Mucosa of rectum (tissue), 2 donors: ENCODE measurements at regions not wholly inside any gene's neighbourhood (a gene's known extent, or its start where the extent isn't known, plus 50 kb on each side); places are given as distances from the start of the nearest gene placed in this dataset.
"Not testable (repeated sequence)": the region's sequence is repeated elsewhere in the genome, so short reads cannot be mapped to it uniquely, and the experiment has no call there.

Source experiments
- H3K27ac ChIP-seq, 2 donors: one replicate each; pipeline ENCODE4 v1.7.0; 2013; ENCODE audit warnings: inconsistent platforms in 2 of 2, low read depth in 2 of 2, low read length in 2 of 2
- H3K27me3 ChIP-seq, 2 donors: one replicate each; pipeline ENCODE4 v1.7.0; 2013; ENCODE audit warnings: low read length in 2 of 2; ENCODE audit not compliant: control insufficient read depth in 2 of 2, insufficient read depth in 2 of 2
- H3K36me3 ChIP-seq, 2 donors: one replicate each; pipeline ENCODE4 v1.7.0; 2013; ENCODE audit warnings: low read length in 2 of 2; ENCODE audit not compliant: control insufficient read depth in 2 of 2, insufficient read depth in 2 of 2
- H3K4me1 ChIP-seq, 2 donors: one replicate each; pipeline ENCODE4 v1.7.0; 2013; ENCODE audit warnings: low read length in 2 of 2, mild to moderate bottlenecking in 1 of 2; ENCODE audit not compliant: control insufficient read depth in 2 of 2, insufficient read depth in 2 of 2
- H3K4me3 ChIP-seq, 2 donors: one replicate each; pipeline ENCODE4 v1.7.0; 2013; ENCODE audit warnings: low read length in 2 of 2
- H3K9ac ChIP-seq, 2 donors: one replicate each; pipeline ENCODE4 v1.7.0; 2013; ENCODE audit warnings: low read length in 2 of 2, low read depth in 1 of 2, mild to moderate bottlenecking in 1 of 2
- H3K9me3 ChIP-seq, 2 donors: one replicate each; pipeline ENCODE4 v1.7.0; 2013; ENCODE audit warnings: low read length in 2 of 2; ENCODE audit not compliant: control insufficient read depth in 2 of 2
- donor health status: healthy.
- donor health status: Normal muscosa, but diverticular disease.

GRCh38 chr10:53490553-53490952, 718.0 kb upstream of the MBL2 start:
- no peak overlapping the region for H3K9ac ChIP-seq
- H3K4me1 ChIP-seq: no peaks in the 10 kb centered on the region
- H3K36me3 ChIP-seq: no peaks in the 10 kb centered on the region
- no peak overlapping the region for H3K27ac ChIP-seq
- H3K9me3 ChIP-seq: no peaks in the 10 kb centered on the region
- no peak overlapping the region for H3K4me3 ChIP-seq
- H3K27me3 ChIP-seq: no peaks in the 10 kb centered on the region

- Histone ChIP-seq H3K27me3 (no peaks in the 10 kb centered on the region), H3K9me3 (no peaks in the 10 kb centered on the region), H3K4me3 (no peak overlapping the region), H3K27ac (no peak overlapping the region), H3K36me3 (no peaks in the 10 kb centered on the region), H3K4me1 (no peaks in the 10 kb centered on the region), H3K9ac (no peak overlapping the region)
These were observed 717.0 kb upstream of the MBL2 start for GRCh38 chr10:53489335-53490182.

- H3K27me3 ChIP-seq: no peaks in the 10 kb centered on the region
- no peaks in the 10 kb centered on the region for H3K36me3 ChIP-seq
- no peaks in the 10 kb centered on the region for H3K9me3 ChIP-seq
- no peak overlapping the region for H3K27ac ChIP-seq
- H3K9ac ChIP-seq: no peak overlapping the region
- H3K4me1 ChIP-seq: no peaks in the 10 kb centered on the region
- H3K4me3 ChIP-seq: no peak overlapping the region
These were observed 714.7 kb upstream of the MBL2 start for GRCh38 chr10:53487019-53487983.

- not testable (repeated sequence) for H3K9ac ChIP-seq, H3K36me3 ChIP-seq, H3K9me3 ChIP-seq, H3K27me3 ChIP-seq, H3K4me1 ChIP-seq, H3K27ac ChIP-seq, H3K4me3 ChIP-seq
These were observed 712.8 kb upstream of the MBL2 start for GRCh38 chr10:53485422-53485821.

GRCh38 chr10:53479365-53479764, 706.8 kb upstream of the MBL2 start:
- Histone ChIP-seq H3K4me1 (no peaks in the 10 kb centered on the region), H3K36me3 (no peaks in the 10 kb centered on the region), H3K27me3 (no peaks in the 10 kb centered on the region)

GRCh38 chr10:53477313-53477675, 704.7 kb upstream of the MBL2 start:
- H3K4me1 ChIP-seq: no peaks in the 10 kb centered on the region
- H3K9me3 ChIP-seq: no peaks in the 10 kb centered on the region
- H3K27me3 ChIP-seq: no peaks in the 10 kb centered on the region
- no peaks in the 10 kb centered on the region for H3K36me3 ChIP-seq
- H3K27ac ChIP-seq: no peak overlapping the region
- no peak overlapping the region for H3K4me3 ChIP-seq
- no peak overlapping the region for H3K9ac ChIP-seq

More at GRCh38 chr10:53479365-53479764, 706.8 kb upstream of the MBL2 start:
- no peak overlapping the region for H3K4me3 ChIP-seq
- H3K9ac ChIP-seq: no peak overlapping the region
- no peak overlapping the region for H3K27ac ChIP-seq
- H3K9me3 ChIP-seq: no peaks in the 10 kb centered on the region

- Histone ChIP-seq H3K4me3 (no peak overlapping the region), H3K36me3 (no peaks in the 10 kb centered on the region), H3K27ac (no peak overlapping the region), H3K27me3 (no peaks in the 10 kb centered on the region), H3K9me3 (no peaks in the 10 kb centered on the region), H3K9ac (no peak overlapping the region), H3K4me1 (no peaks in the 10 kb centered on the region)
These were observed 704.2 kb upstream of the MBL2 start for GRCh38 chr10:53476650-53477312.

- Histone ChIP-seq H3K4me3 (no peak overlapping the region), H3K4me1 (no peaks in the 10 kb centered on the region), H3K27ac (no peak overlapping the region), H3K36me3 (no peaks in the 10 kb centered on the region), H3K9ac (no peak overlapping the region), H3K9me3 (no peaks in the 10 kb centered on the region), H3K27me3 (no peaks in the 10 kb centered on the region)
These were observed 696.8 kb upstream of the MBL2 start for GRCh38 chr10:53469383-53469782.

GRCh38 chr10:53463539-53463938, 691.0 kb upstream of the MBL2 start:
- H3K27ac ChIP-seq: no peak overlapping the region
- H3K27me3 ChIP-seq: no peaks in the 10 kb centered on the region
- no peaks in the 10 kb centered on the region for H3K36me3 ChIP-seq
- no peak overlapping the region for H3K9ac ChIP-seq
- H3K4me1 ChIP-seq: no peaks in the 10 kb centered on the region
- no peaks in the 10 kb centered on the region for H3K9me3 ChIP-seq
- no peak overlapping the region for H3K4me3 ChIP-seq

- no peaks in the 10 kb centered on the region for H3K27me3 ChIP-seq
- H3K9me3 ChIP-seq: no peaks in the 10 kb centered on the region
- no peak overlapping the region for H3K27ac ChIP-seq
- H3K36me3 ChIP-seq: no peaks in the 10 kb centered on the region
- no peak overlapping the region for H3K9ac ChIP-seq
- no peaks in the 10 kb centered on the region for H3K4me1 ChIP-seq
- H3K4me3 ChIP-seq: no peak overlapping the region
These were observed 685.4 kb upstream of the MBL2 start for GRCh38 chr10:53458007-53458406.
